ENCODE measurements at regions not wholly inside any gene's neighbourhood (a gene's known extent, or its start where the extent isn't known, plus 50 kb on each side); places are given as distances from the start of the nearest gene placed in this dataset.

- TF ChIP-seq PPARA (CRISPR knock-in tag; IDR thresholded peaks at IDR 0.05; ENCODE audit: borderline replicate concordance) (no peak), RARB (CRISPR knock-in tag; IDR thresholded peaks at IDR 0.05) (no peak), ZNF70 (CRISPR knock-in tag; IDR thresholded peaks at IDR 0.05) (no peak), CSDC2 (CRISPR knock-in tag; IDR thresholded peaks at IDR 0.05) (no peak), TCF4 (CRISPR knock-in tag; IDR thresholded peaks at IDR 0.05; ENCODE audit: borderline replicate concordance) (no peak), BACH2 (CRISPR knock-in tag; IDR thresholded peaks at IDR 0.05; ENCODE audit: borderline replicate concordance) (no peak), ESRRG (CRISPR knock-in tag; IDR thresholded peaks at IDR 0.05) (no peak), ZFP3 (CRISPR knock-in tag; IDR thresholded peaks at IDR 0.05) (no peak), ZC3H10 (CRISPR knock-in tag; IDR thresholded peaks at IDR 0.05) (no peak), ARNTL (CRISPR knock-in tag; IDR thresholded peaks at IDR 0.05; ENCODE audit: borderline replicate concordance, low read depth) (no peak), OSR1 (CRISPR knock-in tag; IDR thresholded peaks at IDR 0.05) (no peak), TSHZ2 (CRISPR knock-in tag; IDR thresholded peaks at IDR 0.05) (no peak), TOX (CRISPR knock-in tag; IDR thresholded peaks at IDR 0.05; ENCODE audit: borderline replicate concordance) (no peak), ZNF565 (CRISPR knock-in tag; conservative IDR thresholded peaks at IDR 0.05; ENCODE audit: low read depth) (no peak), GLIS3 (CRISPR knock-in tag; IDR thresholded peaks at IDR 0.05) (no peak), ZNF8 (CRISPR knock-in tag; IDR thresholded peaks at IDR 0.05) (no peak), ZFP30 (CRISPR knock-in tag; IDR thresholded peaks at IDR 0.05) (no peak)
- TF ChIP-seq, protein P1, sequence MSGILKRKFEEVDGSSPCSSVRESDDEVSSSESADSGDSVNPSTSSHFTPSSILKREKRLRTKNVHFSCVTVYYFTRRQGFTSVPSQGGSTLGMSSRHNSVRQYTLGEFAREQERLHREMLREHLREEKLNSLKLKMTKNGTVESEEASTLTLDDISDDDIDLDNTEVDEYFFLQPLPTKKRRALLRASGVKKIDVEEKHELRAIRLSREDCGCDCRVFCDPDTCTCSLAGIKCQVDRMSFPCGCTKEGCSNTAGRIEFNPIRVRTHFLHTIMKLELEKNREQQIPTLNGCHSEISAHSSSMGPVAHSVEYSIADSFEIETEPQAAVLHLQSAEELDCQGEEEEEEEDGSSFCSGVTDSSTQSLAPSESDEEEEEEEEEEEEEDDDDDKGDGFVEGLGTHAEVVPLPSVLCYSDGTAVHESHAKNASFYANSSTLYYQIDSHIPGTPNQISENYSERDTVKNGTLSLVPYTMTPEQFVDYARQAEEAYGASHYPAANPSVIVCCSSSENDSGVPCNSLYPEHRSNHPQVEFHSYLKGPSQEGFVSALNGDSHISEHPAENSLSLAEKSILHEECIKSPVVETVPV (CRISPR knock-in tag; IDR thresholded peaks at IDR 0.05) = no peak
- TF ChIP-seq, protein P2, sequence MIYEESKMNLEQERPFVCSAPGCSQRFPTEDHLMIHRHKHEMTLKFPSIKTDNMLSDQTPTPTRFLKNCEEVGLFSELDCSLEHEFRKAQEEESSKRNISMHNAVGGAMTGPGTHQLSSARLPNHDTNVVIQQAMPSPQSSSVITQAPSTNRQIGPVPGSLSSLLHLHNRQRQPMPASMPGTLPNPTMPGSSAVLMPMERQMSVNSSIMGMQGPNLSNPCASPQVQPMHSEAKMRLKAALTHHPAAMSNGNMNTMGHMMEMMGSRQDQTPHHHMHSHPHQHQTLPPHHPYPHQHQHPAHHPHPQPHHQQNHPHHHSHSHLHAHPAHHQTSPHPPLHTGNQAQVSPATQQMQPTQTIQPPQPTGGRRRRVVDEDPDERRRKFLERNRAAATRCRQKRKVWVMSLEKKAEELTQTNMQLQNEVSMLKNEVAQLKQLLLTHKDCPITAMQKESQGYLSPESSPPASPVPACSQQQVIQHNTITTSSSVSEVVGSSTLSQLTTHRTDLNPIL (CRISPR knock-in tag; IDR thresholded peaks at IDR 0.05; ENCODE audit: low read depth) = no peak
- TF ChIP-seq, protein P3, sequence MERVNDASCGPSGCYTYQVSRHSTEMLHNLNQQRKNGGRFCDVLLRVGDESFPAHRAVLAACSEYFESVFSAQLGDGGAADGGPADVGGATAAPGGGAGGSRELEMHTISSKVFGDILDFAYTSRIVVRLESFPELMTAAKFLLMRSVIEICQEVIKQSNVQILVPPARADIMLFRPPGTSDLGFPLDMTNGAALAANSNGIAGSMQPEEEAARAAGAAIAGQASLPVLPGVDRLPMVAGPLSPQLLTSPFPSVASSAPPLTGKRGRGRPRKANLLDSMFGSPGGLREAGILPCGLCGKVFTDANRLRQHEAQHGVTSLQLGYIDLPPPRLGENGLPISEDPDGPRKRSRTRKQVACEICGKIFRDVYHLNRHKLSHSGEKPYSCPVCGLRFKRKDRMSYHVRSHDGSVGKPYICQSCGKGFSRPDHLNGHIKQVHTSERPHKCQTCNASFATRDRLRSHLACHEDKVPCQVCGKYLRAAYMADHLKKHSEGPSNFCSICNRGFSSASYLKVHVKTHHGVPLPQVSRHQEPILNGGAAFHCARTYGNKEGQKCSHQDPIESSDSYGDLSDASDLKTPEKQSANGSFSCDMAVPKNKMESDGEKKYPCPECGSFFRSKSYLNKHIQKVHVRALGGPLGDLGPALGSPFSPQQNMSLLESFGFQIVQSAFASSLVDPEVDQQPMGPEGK (CRISPR knock-in tag; IDR thresholded peaks at IDR 0.05; ENCODE audit: borderline replicate concordance) = no peak
These were observed 185.9 kb upstream of the SULF2 start for GRCh38 chr20:47971058-47971791.

GRCh38 chr20:47970282-47970903, 185.1 kb upstream of the SULF2 start:
- no peak for ATAC-seq
- TF ChIP-seq CSDC2 (CRISPR knock-in tag; IDR thresholded peaks at IDR 0.05) (no peak), TSHZ2 (CRISPR knock-in tag; IDR thresholded peaks at IDR 0.05) (no peak), PPARA (CRISPR knock-in tag; IDR thresholded peaks at IDR 0.05; ENCODE audit: borderline replicate concordance) (no peak), GLIS3 (CRISPR knock-in tag; IDR thresholded peaks at IDR 0.05) (no peak), TOX (CRISPR knock-in tag; IDR thresholded peaks at IDR 0.05; ENCODE audit: borderline replicate concordance) (no peak), ESRRG (CRISPR knock-in tag; IDR thresholded peaks at IDR 0.05) (no peak), SNAI2 (CRISPR knock-in tag; IDR thresholded peaks at IDR 0.05) (no peak), ARNTL (CRISPR knock-in tag; IDR thresholded peaks at IDR 0.05; ENCODE audit: borderline replicate concordance, low read depth) (no peak), ZC3H10 (CRISPR knock-in tag; IDR thresholded peaks at IDR 0.05) (no peak), ZFP3 (CRISPR knock-in tag; IDR thresholded peaks at IDR 0.05) (no peak), RARB (CRISPR knock-in tag; IDR thresholded peaks at IDR 0.05) (no peak), ZFP30 (CRISPR knock-in tag; IDR thresholded peaks at IDR 0.05) (no peak), ZNF70 (CRISPR knock-in tag; IDR thresholded peaks at IDR 0.05) (no peak), ZNF565 (CRISPR knock-in tag; conservative IDR thresholded peaks at IDR 0.05; ENCODE audit: low read depth) (no peak), TCF4 (CRISPR knock-in tag; IDR thresholded peaks at IDR 0.05; ENCODE audit: borderline replicate concordance) (no peak)
- TF ChIP-seq, protein P2 (CRISPR knock-in tag; IDR thresholded peaks at IDR 0.05; ENCODE audit: low read depth) = no peak
- TF ChIP-seq, protein P1 (CRISPR knock-in tag; IDR thresholded peaks at IDR 0.05) = no peak

More at GRCh38 chr20:47971058-47971791, 185.9 kb upstream of the SULF2 start:
- no peak for ATAC-seq

Data from SK-N-SH treated with all-trans-retinoic acid at 6 μM for 48 hours (cell line).